Upper lobe of right lung (tissue), 1 donor: ENCODE measurements at regions not wholly inside any gene's neighbourhood (a gene's known extent, or its start where the extent isn't known, plus 50 kb on each side); places are given as distances from the start of the nearest gene placed in this dataset.

ENCODE experiments used
- ATAC-seq: fragments of 200-7000 bp; cut with Tn5 transposase; one replicate; pipeline ENCODE4 v1.9.1; 2020; ENCODE audit warnings: mild to moderate bottlenecking, moderate library complexity
- DNase-seq: peaks from one replicate; pipeline ENCODE4 v3.0.0-alpha.2; 2020
- H3K27ac ChIP-seq: fragments of 200-600 bp; one replicate; pipeline ENCODE4 v1.8.0; 2022
- H3K27me3 ChIP-seq: fragments of 200-600 bp; one replicate; pipeline ENCODE4 v1.8.0; 2022; ENCODE audit warnings: mild to moderate bottlenecking
- H3K36me3 ChIP-seq: fragments of 200-600 bp; one replicate; pipeline ENCODE4 v1.8.0; 2022
- H3K4me1 ChIP-seq: fragments of 200-600 bp; one replicate; pipeline ENCODE4 v1.8.0; 2022
- H3K4me3 ChIP-seq: fragments of 200-600 bp; one replicate; pipeline ENCODE4 v1.8.0; 2022; ENCODE audit warnings: mild to moderate bottlenecking
- H3K9me3 ChIP-seq: fragments of 200-600 bp; one replicate; pipeline ENCODE4 v1.8.0; 2022
- intact Hi-C: fragments of 100-400 bp; cut with DNase I; formaldehyde crosslinking; loops from one replicate; pipeline ENCODE4 v1.11.0; 2022
- TF ChIP-seq, protein P1 (sequence below): fragments of 200-600 bp; IDR thresholded peaks from one replicate; pipeline ENCODE4 v1.8.0; 2022; ENCODE audit warnings: antibody characterized with exemption
- donor health status: DM: no; HTN: yes; CAD: no; lungs with severe emphysema.

DNA sequence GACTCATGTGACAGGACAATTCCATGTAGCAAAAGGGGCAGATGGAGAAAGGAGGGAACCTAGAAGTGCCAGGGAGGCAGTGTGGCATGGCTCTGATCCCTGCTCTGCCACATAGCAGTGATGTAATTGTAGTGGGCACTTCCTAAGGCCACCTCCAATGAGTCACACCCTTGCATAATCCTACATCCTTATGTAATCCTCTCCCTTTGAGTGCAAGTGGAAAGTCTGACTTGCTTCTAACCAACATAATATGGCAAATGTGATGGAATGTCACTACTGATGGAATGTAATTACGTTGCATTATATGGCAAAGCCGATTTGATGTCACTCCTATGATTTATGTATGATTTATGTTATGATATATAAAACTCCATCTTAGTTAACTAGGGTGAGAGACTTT lies 72.9 kb upstream of the ATP2C1 start:
- ATAC-seq, result peak; percentile 94
- DNase-seq, result no peak
- Histone ChIP-seq H3K9me3 (no peaks in the 10 kb centered on the region), H3K27me3 (no peaks in the 10 kb centered on the region), H3K27ac (no peak overlapping the region), H3K4me1 (peaks cover 4% of the 10 kb centered on the region), H3K4me3 (no peak overlapping the region), H3K36me3 (no peaks in the 10 kb centered on the region)
- TF ChIP-seq, protein P1, sequence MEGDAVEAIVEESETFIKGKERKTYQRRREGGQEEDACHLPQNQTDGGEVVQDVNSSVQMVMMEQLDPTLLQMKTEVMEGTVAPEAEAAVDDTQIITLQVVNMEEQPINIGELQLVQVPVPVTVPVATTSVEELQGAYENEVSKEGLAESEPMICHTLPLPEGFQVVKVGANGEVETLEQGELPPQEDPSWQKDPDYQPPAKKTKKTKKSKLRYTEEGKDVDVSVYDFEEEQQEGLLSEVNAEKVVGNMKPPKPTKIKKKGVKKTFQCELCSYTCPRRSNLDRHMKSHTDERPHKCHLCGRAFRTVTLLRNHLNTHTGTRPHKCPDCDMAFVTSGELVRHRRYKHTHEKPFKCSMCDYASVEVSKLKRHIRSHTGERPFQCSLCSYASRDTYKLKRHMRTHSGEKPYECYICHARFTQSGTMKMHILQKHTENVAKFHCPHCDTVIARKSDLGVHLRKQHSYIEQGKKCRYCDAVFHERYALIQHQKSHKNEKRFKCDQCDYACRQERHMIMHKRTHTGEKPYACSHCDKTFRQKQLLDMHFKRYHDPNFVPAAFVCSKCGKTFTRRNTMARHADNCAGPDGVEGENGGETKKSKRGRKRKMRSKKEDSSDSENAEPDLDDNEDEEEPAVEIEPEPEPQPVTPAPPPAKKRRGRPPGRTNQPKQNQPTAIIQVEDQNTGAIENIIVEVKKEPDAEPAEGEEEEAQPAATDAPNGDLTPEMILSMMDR, result no peak
- intact Hi-C loops, result no loop called here

DNA sequence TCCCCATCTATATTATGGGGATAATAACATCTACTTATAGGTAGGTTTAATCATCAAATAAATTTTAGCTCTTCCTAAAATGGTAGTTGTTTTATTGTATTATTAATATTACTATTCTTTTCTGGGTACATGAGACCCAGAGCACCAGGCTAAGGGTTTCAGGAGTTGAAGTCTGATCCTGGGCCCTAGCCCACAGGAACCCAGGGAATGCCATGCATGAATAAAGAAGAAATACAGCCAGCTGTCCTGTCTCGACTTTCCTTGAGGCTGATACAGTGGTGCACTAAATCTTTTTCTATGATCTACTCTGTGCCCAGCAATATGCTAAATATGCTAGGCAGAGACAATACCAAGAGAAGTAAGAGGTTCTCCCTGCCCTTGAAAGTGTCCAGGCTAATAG lies 72.1 kb upstream of the ATP2C1 start:
- TF ChIP-seq, protein P1, result no peak

DNA sequence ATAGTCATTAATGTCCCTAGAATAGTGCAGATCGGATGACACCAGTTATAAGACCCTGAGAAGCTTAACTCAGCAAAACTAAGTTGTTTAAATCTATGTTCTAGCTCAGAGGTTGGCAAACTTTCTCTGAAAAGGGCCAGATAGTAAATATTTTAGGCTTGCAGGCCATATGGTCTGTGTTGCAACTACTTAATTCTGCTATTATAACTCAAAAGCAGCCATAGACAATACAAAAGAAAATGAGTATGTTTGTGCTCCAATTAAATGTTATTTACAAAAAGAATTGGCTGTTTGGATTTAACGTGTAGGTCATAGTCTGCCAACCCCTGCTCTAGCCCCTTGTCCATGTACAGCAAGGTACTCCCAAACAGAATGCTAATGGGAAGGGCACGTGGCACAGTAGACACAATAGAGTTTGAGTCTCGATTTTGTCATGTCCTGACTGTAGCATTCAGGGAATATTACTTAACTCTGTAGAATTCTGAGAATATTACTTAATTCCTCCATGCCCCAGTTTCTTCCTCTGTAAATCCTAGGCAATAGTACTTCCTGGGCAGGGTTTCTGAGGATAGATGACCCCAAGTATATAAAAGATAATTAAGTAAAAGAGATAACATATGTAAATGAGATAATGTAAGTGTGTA lies 70.5 kb upstream of the ATP2C1 start:
- intact Hi-C loops, result no loop called here
- peak overlapping the region; percentile 38 for H3K27ac ChIP-seq

More for the DNA sequence above, 72.1 kb upstream of the ATP2C1 start:
- peaks cover 4% of the 10 kb centered on the region for H3K4me1 ChIP-seq
- H3K4me3 ChIP-seq, result no peak overlapping the region
- no peaks in the 10 kb centered on the region for H3K27me3 ChIP-seq
- DNase-seq (no peak), ATAC-seq (no peak)
- no peak overlapping the region for H3K27ac ChIP-seq
- intact Hi-C loops, result no loop called here
- H3K9me3 ChIP-seq, result no peaks in the 10 kb centered on the region
- H3K36me3 ChIP-seq, result no peaks in the 10 kb centered on the region

DNA sequence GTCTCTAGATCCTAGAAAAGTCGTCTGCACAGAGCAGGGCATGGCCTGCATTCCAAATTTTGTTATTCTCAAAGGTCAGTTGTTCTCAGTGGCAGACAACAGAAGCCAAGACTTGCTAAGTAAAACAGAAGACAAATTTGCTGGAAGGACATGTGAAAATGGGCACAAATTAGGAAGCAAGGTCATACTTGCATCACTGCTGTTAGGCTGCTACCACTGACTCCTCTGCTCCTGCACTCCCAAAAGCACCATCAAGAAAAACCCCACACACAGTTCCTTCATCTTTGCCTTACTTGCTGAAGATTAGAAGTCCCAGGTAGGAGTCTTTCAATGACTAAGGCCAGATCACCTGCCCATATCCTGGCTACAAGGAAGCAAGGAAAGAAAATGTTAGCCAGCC lies 69.9 kb upstream of the ATP2C1 start:
- no peaks in the 10 kb centered on the region for H3K9me3 ChIP-seq
- H3K27me3 ChIP-seq, result no peaks in the 10 kb centered on the region
- intact Hi-C loops, result no loop called here
- TF ChIP-seq, protein P1, result no peak
- no peak overlapping the region for H3K4me3 ChIP-seq
- no peaks in the 10 kb centered on the region for H3K36me3 ChIP-seq
- no peak overlapping the region for H3K27ac ChIP-seq
- peaks cover 4% of the 10 kb centered on the region for H3K4me1 ChIP-seq
- ATAC-seq, result peak; percentile 32
- DNase-seq, result no peak

More for the DNA sequence above, 70.5 kb upstream of the ATP2C1 start:
- DNase-seq (no peak), ATAC-seq (peak; percentile 55)
- H3K36me3 ChIP-seq, result no peaks in the 10 kb centered on the region
- no peaks in the 10 kb centered on the region for H3K27me3 ChIP-seq
- H3K4me3 ChIP-seq, result no peak overlapping the region
- no peaks in the 10 kb centered on the region for H3K9me3 ChIP-seq
- peaks cover 4% of the 10 kb centered on the region for H3K4me1 ChIP-seq
- TF ChIP-seq, protein P1, result no peak

DNA sequence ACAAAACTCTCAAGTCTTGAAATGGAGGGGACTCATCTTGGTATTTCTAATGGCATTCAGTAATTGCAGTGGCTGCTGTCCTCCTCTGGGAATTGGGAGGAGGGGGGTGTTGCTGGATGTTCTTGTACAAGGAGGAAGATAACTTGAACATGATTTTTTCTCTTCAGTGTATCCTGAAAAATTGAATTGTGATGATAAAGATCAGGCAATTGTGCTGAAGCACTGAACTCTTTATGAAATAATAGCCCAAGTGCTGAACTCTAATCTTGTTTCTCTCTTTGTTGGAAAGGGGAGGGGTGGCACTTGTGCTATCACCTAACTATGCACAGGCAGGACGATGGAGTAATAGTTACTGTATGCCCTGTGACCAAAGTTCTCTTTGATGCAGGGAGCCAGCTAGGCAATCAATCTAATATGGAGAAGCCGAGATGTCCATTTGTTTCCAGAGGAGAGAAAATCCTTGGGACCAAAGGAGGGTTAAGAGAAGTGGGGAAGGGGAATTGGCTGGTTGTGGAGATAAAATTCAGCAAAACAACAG lies 68.1 kb upstream of the ATP2C1 start:
- peaks cover 4% of the 10 kb centered on the region for H3K4me1 ChIP-seq
- H3K9me3 ChIP-seq, result no peaks in the 10 kb centered on the region
- TF ChIP-seq, protein P1, result no peak
- H3K27ac ChIP-seq, result no peak overlapping the region
- no peak for ATAC-seq
- no peak overlapping the region for H3K4me3 ChIP-seq
- no peaks in the 10 kb centered on the region for H3K27me3 ChIP-seq
- no peaks in the 10 kb centered on the region for H3K36me3 ChIP-seq
- no peak for DNase-seq
- intact Hi-C loops, result no loop called here
